GM18499 (cell line): ENCODE measurements at regions not wholly inside any gene's neighbourhood (a gene's known extent, or its start where the extent isn't known, plus 50 kb on each side); places are given as distances from the start of the nearest gene placed in this dataset.

Source experiments
- ATAC-seq: cut with Tn5 transposase; IDR thresholded peaks from one replicate; pipeline ENCODE4 v1.9.1; 2021; ENCODE audit warnings: moderate number of reproducible peaks; ENCODE audit not compliant: insufficient read depth, unreplicated experiment

- ATAC-seq, result no peak
Measured at GRCh38 chr10:62618576-62619412, 185.7 kb upstream of the ADO start.

- no peak for ATAC-seq
Measured at GRCh38 chr10:62619413-62619738, 185.1 kb upstream of the ADO start.

DNA sequence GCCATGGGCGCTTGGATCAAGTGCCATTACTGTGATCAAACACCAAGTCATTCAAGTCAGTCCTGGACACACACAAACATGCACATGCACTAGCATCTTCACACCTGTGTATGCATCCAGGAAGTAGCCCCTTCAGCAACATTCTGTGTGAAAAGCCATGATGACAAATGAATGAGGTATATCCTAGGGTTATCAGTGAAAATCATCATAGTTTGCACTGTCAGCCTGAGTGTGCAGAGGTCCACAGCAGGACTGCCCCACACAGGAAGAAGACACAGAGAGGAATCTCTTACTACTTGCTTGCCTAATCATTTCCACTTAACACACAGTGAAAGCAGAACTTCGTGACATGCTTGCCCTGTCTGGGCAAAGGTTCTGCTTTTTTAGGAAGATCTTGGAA, 184.0 kb upstream of the ADO start:
- no peak for ATAC-seq

DNA sequence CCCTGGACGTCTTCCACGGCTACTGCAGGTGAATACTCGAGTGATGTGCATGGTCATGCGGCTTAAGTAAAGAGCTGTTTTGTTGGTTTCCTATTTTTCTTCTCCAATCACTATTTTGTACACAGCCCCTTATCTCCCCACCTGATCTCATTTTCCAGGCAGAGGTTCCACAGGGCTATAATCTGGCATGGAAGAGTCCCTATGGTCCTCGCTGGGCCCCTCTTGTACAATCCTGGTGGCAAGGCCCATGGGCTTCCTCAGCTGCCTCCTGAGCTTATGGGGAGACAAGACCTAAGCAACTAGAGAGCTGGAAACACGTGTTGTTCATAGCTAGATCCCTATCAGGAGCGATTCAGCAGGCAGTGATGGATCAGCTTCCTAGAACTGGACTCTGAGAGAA, 181.3 kb upstream of the ADO start:
- ATAC-seq, result no peak

- ATAC-seq, result no peak
Measured at GRCh38 chr10:62625484-62625883, 179.0 kb upstream of the ADO start.

DNA sequence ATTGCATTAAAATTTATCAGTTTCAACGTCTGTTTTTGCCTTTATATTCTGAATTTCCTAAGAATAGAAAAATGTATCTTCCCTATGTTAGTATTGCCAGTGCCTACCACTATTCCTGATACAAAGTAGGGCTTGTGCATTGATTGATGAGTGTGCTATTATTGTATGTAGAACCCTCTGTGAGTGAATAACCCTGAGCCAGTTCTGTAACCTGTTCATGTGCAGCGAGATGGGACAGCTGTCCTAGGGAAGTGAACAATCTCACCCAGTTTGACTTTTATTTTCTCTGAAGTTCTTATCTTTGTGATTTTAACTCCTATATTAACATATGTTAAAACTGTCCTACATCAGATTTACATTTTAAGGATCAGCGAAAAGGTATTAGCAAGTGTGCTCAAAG, 178.4 kb upstream of the ADO start:
- no peak for ATAC-seq

GRCh38 chr10:62626817-62627216, 177.7 kb upstream of the ADO start:
- no peak for ATAC-seq

DNA sequence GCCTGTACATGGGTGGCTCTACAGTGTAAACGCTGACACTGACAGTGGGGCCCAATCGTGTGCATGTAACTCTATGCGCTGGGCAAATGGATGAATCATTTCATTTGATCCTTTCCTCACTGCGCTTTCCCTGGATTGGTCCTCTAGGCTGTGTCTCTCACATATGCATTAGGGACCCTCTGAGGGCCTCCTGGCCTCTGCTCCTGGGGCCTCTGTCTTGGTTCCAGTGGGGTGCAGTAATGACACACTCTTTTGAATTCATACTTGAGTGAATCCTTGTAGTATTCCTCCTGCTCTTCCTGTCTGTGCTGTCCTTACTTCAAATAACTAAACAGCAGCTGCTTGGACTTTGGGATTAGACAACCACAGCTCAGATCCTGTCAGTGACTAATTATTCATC, 176.5 kb upstream of the ADO start:
- no peak for ATAC-seq

- ATAC-seq, result no peak
Measured at GRCh38 chr10:62631241-62631640, 173.3 kb upstream of the ADO start.

DNA sequence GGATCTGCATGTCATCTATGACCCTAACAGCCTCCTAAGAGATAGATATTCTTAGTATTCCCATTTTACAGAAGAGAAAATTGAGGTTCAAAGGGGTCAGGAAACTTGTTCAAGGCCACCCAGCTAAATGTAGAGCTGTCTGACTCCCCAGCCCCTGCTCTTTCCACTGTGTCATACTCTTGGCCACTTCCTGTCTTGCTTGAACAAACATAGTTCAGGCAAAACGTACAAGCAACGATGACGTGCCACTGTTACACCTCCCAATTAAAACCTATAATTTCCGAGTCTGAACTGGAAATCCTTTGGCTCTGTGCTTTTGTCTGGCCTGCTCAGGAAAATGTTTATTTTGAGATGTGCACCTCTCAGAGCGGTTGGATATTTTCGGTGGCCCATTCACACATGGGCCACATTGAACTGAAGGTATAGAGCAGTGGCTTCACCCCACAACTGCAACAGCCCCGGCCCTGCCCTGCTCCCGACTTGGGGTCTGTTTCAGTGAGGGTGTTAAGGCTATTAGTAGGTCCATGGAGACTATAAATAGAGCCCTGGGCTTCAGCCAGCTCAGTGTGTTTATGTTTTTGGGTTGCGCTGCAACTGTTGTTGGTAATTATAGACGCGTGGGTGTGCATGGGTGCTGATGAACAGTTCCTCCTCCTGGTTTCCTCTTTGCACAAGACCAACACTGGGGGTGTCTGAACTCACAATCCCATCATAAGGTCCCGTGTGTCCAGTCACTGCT, 172.3 kb upstream of the ADO start:
- peak; percentile 50 for ATAC-seq

- ATAC-seq, result no peak
Measured at GRCh38 chr10:62633976-62634375, 170.5 kb upstream of the ADO start.

DNA sequence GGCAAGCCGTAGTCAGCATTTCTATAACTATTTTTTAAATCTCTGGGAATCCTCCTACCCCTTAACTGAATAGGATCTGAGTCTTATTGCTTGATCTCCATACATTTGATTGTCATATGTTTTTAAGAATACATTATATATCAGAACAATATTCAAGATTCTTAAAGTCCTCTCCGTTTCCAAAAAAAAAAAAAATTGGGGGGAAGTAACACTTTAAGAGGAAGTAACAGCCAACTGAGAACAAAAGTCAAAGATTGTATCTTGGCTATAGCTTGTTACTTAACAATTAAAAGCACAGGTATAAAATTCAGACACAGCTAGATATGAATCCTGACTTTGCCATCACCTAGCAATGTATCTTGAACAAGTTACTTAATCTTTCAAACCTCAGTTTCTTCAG, 169.9 kb upstream of the ADO start:
- ATAC-seq, result no peak

DNA sequence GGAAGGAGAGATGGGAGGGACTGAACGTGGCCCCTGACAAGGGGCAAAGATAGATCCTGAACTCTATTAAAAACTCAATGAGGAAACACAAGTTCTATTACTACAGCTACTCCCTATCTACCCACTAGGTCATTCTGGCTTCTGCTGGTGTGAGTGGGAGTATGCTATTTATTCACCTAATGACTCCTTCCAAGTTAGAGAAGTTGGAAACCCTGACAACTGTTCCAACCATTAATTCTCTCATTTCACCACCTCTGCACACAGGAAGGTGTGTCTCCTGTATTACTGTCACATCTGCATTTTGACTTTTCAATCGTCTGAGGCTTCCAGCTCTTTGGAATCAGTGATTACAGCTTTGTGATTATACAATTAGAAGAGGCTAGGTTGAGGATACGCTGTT, 169.4 kb upstream of the ADO start:
- no peak for ATAC-seq

- ATAC-seq, result no peak
Measured at GRCh38 chr10:62636825-62637248, 167.7 kb upstream of the ADO start.

- ATAC-seq, result peak; percentile 37
Measured at GRCh38 chr10:62637249-62638061, 167.1 kb upstream of the ADO start.

GRCh38 chr10:62638062-62638477, 166.4 kb upstream of the ADO start:
- no peak for ATAC-seq

DNA sequence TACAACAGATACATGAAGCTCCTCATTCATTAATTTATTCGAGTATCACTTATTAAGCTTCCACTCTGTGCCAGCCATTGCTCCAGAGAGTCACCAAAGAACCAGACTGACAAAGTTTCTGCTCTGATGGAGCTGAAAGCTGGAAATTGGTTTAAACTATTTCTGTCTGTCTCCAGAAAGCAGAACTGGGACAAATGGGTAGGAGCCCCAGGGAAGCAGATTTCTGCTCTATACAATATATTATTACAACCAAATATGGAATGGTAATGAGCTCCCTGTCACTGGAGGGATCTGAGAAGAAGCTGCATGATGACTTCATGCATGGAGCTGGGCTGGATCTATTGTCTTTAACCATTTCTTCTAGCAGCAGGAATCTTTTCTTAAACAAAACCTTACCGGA, 165.4 kb upstream of the ADO start:
- no peak for ATAC-seq

DNA sequence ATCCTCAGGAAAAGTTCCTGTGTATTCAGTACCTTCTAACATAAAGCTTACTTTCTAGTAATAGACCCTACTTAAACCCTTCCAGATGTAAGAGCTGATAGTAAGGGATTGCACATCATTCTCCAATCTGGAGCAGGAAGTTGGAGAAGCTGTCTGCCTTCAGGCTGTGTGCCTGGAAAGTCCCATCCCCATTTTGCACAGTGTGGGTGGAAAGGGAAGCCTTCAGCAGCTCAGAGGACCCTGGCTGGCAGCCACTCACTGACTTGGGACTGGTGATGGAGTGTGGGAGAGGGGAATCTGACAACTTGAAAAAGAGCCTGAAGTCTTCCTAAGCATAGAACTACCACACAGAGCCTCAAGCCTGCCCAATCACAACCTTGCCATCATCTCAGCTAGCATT, 164.1 kb upstream of the ADO start:
- no peak for ATAC-seq

DNA sequence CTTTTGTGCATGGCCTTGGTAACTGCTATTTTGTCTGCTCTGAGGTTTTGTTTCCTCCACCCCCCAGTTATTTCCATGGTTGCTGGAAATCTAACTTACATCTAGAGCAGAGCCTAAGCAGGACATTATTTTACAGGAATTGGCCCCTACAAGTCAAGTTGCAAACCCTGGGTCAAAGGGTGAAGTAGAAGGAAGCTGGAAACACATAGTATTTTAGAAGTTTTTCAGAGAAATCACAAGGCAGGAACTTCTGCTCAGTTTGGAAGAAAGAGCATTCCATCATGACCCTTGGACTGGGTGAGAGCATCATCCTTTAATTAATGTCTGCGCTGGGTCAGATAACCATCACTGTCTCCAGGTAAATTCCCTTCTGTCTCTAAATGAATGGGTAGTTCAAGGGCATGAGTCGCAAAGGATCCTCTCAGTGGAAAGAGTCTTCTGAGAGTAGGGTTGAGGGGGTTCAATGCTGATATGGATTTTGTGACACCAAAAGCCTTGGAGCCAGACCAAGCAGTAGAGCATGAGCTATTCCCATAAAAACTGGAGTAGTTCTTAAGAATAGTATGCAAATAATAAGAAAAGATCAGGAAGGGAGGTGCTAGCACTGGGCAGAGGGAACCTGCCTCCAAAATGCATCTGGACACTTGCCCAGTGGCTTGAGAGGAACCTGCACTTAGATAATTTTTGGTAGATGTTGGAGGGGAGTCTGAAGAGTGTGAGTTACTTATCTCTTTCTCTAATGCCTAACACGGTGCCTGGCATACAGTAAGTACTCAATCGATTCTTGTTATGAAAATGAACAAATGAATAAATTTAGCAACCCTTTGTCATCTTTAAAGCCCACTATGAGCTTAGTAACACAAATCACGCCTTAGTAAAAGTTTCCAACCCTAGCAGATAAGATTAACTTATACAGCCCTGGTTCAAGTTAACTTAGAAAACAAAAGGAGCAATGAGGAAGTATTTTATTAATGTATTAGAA, 160.6 kb upstream of the ADO start:
- no peak for ATAC-seq
